ENCODE measurements at regions not wholly inside any gene's neighbourhood (a gene's known extent, or its start where the extent isn't known, plus 50 kb on each side); places are given as distances from the start of the nearest gene placed in this dataset.

DNA sequence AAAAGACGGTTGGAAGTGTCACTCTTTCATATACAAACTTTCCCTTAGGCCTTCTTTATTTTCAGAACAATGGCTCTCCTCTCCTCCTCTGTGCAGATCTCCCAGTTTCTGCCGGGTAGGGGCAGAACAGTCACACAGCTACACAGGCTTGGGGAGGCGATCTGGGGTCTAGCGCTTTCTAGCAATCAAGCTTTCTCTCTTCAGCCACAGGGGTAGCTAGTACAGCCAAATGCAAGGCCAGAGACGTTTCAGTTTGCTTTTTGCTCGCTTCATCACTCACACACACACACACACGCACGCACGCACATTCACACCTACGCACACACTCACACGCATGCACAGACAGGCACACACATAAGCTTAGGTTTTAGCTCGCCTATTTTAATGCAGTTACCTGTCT lies 104.3 kb downstream of the SPATA19 start:
- Mint-ChIP-seq H3K27ac (no peak overlapping the region), H3K9me3 (peaks cover 0 to 3% (median 0%) of the 10 kb centered on the region in 6 donors), H3K27me3 (ENCODE audit: low read depth in 3 of 3) (peaks cover 0 to 6% (median 1%) of the 10 kb centered on the region in 3 donors)

DNA sequence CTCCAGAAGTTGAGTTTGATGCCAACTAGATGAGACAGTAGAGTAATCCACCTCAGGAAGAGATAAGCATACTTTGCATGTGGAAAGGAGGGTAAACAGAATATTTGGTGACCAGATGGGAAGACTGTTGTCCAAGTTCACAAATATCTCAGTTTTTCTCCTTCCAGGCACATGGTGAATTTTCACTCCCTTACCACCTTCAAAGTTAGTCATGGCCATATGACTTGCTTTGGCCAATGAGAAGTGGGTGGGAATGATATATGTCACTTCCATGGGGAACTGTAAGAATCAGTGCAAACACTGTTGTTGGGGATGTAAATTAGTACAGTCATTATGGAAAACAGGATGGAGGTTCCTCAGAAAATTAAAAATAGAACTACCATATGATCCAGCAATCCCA lies 105.8 kb downstream of the SPATA19 start:
- Mint-ChIP-seq H3K9me3 (peaks cover 0 to 3% (median 0%) of the 10 kb centered on the region in 6 donors), H3K27ac (no peak overlapping the region), H3K36me3 (no peaks in the 10 kb centered on the region), H3K4me3 (no peak overlapping the region), H3K27me3 (ENCODE audit: low read depth in 3 of 3) (peaks cover 0 to 4% (median 1%) of the 10 kb centered on the region in 3 donors), H3K4me1 (no peaks in the 10 kb centered on the region)
- DNase-seq = no peak

More for the DNA sequence above, 104.3 kb downstream of the SPATA19 start:
- H3K36me3 Mint-ChIP-seq = no peaks in the 10 kb centered on the region
- H3K4me3 Mint-ChIP-seq = no peak overlapping the region
- no peaks in the 10 kb centered on the region for H3K4me1 Mint-ChIP-seq
- DNase-seq = no peak

DNA sequence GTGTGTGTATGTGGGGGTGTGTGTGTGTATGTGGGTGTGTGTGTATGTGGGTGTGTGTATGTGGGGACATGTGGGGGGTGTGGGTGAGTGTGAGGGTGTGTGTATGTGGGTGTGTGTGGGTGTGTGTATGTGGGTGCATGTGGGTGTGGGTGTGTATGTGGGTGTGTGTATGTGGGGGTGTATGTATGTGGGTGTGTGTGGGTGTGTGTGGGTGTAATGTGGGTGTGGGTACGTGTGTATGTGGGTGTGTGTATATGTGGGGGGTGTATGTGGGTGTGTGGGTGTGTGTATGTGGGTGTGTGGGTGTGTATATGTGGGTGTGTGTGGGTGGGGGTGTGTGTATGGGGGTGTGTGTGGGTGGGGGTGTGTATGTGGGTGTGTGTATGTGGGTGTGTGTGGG lies 106.7 kb downstream of the SPATA19 start:
- H3K27me3 Mint-ChIP-seq (ENCODE audit: low read depth in 3 of 3) = peaks cover 0 to 4% (median 1%) of the 10 kb centered on the region in 3 donors

DNA sequence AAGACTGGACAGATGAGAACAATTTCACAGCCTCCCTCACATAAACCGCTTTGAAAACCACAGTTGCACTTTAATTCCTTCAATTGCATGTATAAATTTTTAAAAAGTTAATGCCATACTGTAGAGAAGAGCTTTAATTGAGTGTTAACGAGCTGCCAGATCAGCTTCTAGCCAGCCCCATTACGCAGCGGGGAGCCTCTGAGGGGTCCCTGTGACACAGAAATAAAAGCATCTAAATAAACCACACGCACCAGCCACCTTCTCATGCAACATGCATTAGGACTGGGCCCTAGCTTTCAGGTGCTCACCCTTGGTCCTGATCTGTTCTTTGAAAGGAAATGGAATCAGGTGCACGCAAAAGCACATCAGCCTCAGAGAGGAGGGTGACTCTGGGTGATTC lies 111.7 kb downstream of the SPATA19 start:
- H3K36me3 Mint-ChIP-seq = no peaks in the 10 kb centered on the region
- peaks cover 0 to 4% (median 1%) of the 10 kb centered on the region in 3 donors for H3K27me3 Mint-ChIP-seq (ENCODE audit: low read depth in 3 of 3)
- no peak overlapping the region for H3K27ac Mint-ChIP-seq
- H3K4me1 Mint-ChIP-seq = no peaks in the 10 kb centered on the region
- no peak for DNase-seq
- peaks cover 0 to 3% (median 0%) of the 10 kb centered on the region in 6 donors for H3K9me3 Mint-ChIP-seq
- H3K4me3 Mint-ChIP-seq = no peak overlapping the region

More for the DNA sequence above, 106.7 kb downstream of the SPATA19 start:
- Mint-ChIP-seq H3K36me3 (no peaks in the 10 kb centered on the region), H3K9me3 (peaks cover 0 to 3% (median 0%) of the 10 kb centered on the region in 6 donors), H3K4me3 (no peak overlapping the region), H3K4me1 (no peaks in the 10 kb centered on the region), H3K27ac (no peak overlapping the region)
- no peak for DNase-seq

DNA sequence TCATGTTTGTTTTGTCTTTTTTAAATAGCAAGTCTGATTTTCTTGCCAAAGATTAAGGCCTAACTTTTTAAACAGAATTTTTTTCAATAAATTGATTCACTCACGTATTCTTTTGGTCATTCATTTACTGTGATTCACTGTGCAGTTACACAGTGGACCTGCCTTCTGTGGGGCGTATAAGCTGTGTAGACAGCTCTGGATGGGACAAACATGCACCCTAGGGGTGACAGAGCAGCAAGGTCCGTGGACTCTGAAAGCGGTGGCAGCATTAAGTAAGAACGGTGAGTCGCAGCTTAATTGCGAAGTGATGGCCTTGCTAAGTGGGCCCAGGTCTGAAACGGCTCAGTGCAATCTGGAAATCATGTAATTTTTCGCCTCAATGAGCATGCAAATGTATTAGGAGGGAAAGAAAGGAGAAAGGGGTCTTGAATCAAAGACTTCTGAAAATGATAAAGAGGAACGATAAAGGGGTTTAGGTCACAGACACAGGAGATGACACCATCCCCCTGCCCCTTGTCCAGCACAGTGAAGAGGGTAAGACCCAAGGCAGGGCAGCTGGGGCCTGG lies 113.1 kb downstream of the SPATA19 start:
- no peak overlapping the region for H3K4me3 Mint-ChIP-seq
- no peak for DNase-seq
- H3K27me3 Mint-ChIP-seq (ENCODE audit: low read depth in 3 of 3) = peaks cover 0 to 2% (median 0%) of the 10 kb centered on the region in 3 donors
- H3K36me3 Mint-ChIP-seq = no peaks in the 10 kb centered on the region
- H3K9me3 Mint-ChIP-seq = no peaks in the 10 kb centered on the region
- H3K4me1 Mint-ChIP-seq = no peaks in the 10 kb centered on the region
- no peak overlapping the region for H3K27ac Mint-ChIP-seq

DNA sequence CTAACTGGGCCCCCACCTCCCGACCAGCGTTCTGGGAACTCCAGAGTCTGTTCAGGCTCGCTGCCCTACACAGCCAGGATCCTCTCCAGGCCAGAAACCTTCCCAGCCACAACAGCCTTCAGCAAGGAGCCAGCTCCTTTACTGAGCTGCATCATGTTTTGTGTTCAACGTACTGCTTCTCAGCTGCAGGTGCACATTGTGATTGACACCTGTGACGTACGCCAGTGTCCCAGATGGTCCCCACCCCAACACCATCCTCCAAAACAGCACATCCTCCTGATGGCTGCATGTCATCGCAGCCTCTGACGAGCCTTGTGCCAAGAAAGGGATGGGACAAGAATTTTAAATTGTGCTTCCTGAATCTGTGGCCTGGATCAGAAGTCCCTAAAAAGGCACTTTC lies 117.5 kb downstream of the SPATA19 start:
- no peaks in the 10 kb centered on the region for H3K36me3 Mint-ChIP-seq
- H3K4me3 Mint-ChIP-seq = no peak overlapping the region
- no peaks in the 10 kb centered on the region for H3K4me1 Mint-ChIP-seq
- peaks cover 0 to 2% (median 0%) of the 10 kb centered on the region in 6 donors for H3K9me3 Mint-ChIP-seq
- peaks cover 0 to 2% (median 0%) of the 10 kb centered on the region in 3 donors for H3K27me3 Mint-ChIP-seq (ENCODE audit: low read depth in 3 of 3)
- DNase-seq = no peak
- H3K27ac Mint-ChIP-seq = no peak overlapping the region

DNA sequence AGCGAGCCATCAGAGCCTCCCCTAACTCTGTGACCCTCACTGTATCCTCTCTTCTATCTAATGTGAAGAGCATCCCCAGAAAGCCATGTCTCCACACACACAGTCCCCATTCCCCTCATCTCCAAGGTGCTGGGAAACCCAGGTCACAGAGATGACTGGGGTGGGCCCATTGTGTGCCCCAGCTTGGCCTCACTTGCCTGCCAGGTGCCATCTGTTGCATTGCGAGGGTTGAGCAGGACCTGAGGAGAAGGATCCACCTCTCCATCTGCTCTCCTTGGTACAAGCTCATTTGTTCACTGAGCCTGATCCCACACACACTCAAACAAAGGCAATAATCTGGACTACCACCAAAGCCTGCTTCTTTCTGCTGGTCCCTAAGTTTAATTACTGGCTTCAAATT lies 118.8 kb downstream of the SPATA19 start:
- H3K36me3 Mint-ChIP-seq = no peaks in the 10 kb centered on the region
- H3K9me3 Mint-ChIP-seq = peaks cover 0 to 2% (median 0%) of the 10 kb centered on the region in 6 donors
- no peak overlapping the region for H3K4me3 Mint-ChIP-seq
- H3K27ac Mint-ChIP-seq = no peak overlapping the region
- H3K27me3 Mint-ChIP-seq (ENCODE audit: low read depth in 3 of 3) = peaks cover 0 to 2% (median 0%) of the 10 kb centered on the region in 3 donors
- DNase-seq = no peak
- no peaks in the 10 kb centered on the region for H3K4me1 Mint-ChIP-seq

DNA sequence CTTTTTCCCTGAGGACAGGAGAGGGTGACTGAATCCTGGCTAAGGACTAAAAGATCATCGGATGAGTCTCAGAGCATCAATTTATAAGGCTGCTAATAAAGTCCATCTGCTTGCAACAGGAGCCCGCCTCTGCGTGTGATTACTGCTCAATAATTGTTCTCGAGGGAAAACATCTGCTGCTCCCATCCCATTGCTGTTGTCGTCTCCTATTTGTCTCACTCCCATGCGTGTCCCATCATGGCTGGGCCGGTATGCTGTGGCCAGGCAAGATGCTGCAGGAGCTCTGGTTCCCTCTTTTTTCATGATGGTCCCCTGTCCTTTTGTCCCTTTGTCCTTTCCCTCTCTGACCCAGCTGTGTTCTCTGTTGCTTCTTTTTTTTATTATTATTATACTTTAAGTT lies 121.2 kb downstream of the SPATA19 start:
- Mint-ChIP-seq H3K36me3 (no peaks in the 10 kb centered on the region), H3K4me1 (no peaks in the 10 kb centered on the region), H3K9me3 (peaks cover 0 to 6% (median 0%) of the 10 kb centered on the region in 6 donors), H3K4me3 (no peak overlapping the region), H3K27ac (no peak overlapping the region), H3K27me3 (ENCODE audit: low read depth in 3 of 3) (peaks cover 0 to 2% (median 2%) of the 10 kb centered on the region in 3 donors)
- no peak for DNase-seq

DNA sequence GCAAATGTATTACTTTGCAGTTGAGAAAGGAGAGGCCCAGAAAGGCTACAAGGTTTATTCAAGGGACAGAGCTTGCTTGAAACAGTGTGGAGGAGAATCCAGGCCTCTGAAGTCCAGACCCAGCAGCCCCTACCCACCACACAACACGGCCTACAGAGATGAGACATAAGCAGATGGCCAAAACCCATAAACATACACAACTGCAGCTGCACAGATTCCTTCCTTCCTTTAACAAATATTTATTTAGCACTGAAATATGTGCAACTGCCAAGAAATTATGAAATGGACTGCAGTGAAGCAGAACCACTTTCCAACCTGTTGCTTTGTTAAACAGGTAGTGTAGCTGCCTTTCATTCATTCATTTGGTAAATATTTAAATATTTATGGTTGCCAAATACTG lies 122.3 kb downstream of the SPATA19 start:
- H3K27ac Mint-ChIP-seq = no peak overlapping the region
- H3K36me3 Mint-ChIP-seq = no peaks in the 10 kb centered on the region
- H3K9me3 Mint-ChIP-seq = peaks cover 0 to 6% (median 0%) of the 10 kb centered on the region in 6 donors
- H3K4me1 Mint-ChIP-seq = no peaks in the 10 kb centered on the region
- DNase-seq = no peak
- no peak overlapping the region for H3K4me3 Mint-ChIP-seq
- H3K27me3 Mint-ChIP-seq (ENCODE audit: low read depth in 3 of 3) = peaks cover 0 to 2% (median 2%) of the 10 kb centered on the region in 3 donors

DNA sequence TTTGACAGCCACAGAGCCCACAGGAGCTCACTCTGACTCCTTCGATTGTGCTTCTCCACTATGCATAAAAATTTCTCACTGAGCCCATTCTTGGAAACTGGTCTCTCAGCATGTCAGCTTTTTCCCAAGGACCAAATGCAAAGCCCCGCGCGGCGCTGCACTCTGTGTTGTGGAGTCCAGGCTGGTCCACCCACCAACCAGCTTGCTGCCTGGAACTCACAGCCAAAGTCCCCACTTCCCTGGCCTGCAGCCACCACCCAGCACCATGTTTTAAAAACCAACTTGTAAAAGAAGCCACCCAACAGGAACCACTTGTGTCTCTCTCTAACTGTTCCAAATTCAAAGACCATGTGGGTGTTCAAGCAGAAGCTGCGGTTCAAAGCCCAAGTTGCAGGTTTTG lies 124.4 kb downstream of the SPATA19 start:
- H3K27ac Mint-ChIP-seq = no peak overlapping the region
- no peak overlapping the region for H3K4me3 Mint-ChIP-seq
- DNase-seq = no peak
- no peaks in the 10 kb centered on the region for H3K4me1 Mint-ChIP-seq
- peaks cover 0 to 7% (median 0%) of the 10 kb centered on the region in 6 donors for H3K9me3 Mint-ChIP-seq
- peaks cover 2% of the 10 kb centered on the region in 3 donors for H3K27me3 Mint-ChIP-seq (ENCODE audit: low read depth in 3 of 3)
- H3K36me3 Mint-ChIP-seq = no peaks in the 10 kb centered on the region

DNA sequence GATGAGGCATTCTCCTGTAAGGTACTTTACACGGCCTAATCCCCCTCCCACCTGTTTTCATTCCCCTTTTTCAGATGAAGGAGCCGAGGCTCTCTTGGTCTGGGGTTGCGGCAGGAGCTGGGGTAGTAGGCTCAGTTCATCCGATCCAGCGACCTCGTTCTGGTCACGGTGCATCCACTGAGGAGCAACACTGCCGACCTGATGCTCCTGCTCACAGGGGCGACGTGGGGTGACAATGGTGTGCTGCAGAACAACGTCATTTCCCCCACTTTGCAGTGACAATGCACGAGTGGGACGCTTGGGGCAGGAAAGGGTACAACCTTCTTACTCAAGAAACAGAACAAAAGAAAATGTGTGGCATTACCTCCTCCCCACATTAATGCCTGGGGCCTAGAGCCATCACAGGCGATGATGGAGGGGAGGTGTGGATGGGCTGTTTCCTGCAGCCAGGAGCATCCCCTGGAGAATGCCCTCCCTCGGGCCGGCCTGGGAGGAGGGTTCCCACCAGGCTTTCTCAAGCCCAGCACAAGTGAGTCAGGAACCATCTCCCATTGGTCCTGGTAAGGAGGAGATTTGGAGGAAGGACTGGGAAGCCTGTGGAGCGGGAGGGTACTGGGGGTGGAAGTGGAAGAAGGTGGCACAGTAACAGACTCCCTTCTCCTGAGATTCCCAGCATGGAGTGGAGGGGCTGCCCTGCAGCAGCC lies 125.6 kb downstream of the SPATA19 start:
- H3K36me3 Mint-ChIP-seq = no peaks in the 10 kb centered on the region
- peaks cover 0 to 5% (median 0%) of the 10 kb centered on the region in 6 donors for H3K9me3 Mint-ChIP-seq
- no peaks in the 10 kb centered on the region for H3K4me1 Mint-ChIP-seq
- no peak overlapping the region for H3K27ac Mint-ChIP-seq
- DNase-seq = no peak
- peaks cover 2 to 8% (median 2%) of the 10 kb centered on the region in 3 donors for H3K27me3 Mint-ChIP-seq (ENCODE audit: low read depth in 3 of 3)
- H3K4me3 Mint-ChIP-seq = no peak overlapping the region

DNA sequence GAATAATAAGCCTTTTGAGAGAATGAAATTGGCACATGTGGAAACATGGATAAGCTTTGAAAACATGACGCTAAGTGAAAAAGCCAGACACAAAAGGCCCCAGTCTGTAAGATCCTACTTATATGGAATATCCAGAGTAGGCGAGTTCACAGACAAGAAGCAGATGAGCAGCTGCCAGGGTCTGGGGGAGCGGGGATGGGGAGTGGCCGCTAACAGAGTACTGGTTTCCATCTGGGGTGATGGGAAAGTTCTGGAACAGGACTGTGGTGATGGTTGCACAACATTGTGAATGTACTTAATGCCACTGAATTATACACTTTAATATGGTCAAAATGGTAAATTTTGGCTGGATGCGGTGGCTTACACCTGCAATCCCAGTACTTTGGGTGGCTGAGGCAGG lies 126.5 kb downstream of the SPATA19 start:
- Mint-ChIP-seq H3K36me3 (no peaks in the 10 kb centered on the region), H3K9me3 (peaks cover 0 to 5% (median 0%) of the 10 kb centered on the region in 6 donors), H3K27me3 (ENCODE audit: low read depth in 3 of 3) (peaks cover 2 to 9% (median 2%) of the 10 kb centered on the region in 3 donors), H3K4me3 (no peak overlapping the region), H3K27ac (no peak overlapping the region), H3K4me1 (no peaks in the 10 kb centered on the region)
- no peak for DNase-seq

DNA sequence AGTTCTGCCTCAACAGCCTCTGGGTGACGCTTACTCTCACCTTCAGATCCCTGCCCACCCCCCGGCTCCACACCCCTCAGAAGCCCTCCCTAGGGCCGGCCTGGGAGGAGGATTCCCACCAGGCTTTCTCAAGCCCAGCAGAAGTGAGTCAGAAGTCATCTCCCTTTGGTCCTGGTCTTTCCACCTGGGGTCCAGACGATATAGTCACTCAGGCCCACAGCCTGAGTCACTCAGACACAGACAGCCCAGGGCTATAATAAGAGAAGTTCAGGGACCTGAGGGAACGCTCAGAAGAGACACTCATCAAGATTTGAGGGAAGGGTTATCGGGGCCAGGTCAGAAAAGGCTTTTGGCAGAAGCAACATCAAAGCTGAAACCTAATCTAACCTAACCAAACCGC lies 127.1 kb downstream of the SPATA19 start:
- Mint-ChIP-seq H3K36me3 (no peaks in the 10 kb centered on the region), H3K4me3 (no peak overlapping the region), H3K27me3 (ENCODE audit: low read depth in 3 of 3) (peaks cover 2 to 9% (median 2%) of the 10 kb centered on the region in 3 donors), H3K9me3 (peaks cover 0 to 5% (median 0%) of the 10 kb centered on the region in 6 donors), H3K27ac (no peak overlapping the region), H3K4me1 (no peaks in the 10 kb centered on the region)
- no peak for DNase-seq

DNA sequence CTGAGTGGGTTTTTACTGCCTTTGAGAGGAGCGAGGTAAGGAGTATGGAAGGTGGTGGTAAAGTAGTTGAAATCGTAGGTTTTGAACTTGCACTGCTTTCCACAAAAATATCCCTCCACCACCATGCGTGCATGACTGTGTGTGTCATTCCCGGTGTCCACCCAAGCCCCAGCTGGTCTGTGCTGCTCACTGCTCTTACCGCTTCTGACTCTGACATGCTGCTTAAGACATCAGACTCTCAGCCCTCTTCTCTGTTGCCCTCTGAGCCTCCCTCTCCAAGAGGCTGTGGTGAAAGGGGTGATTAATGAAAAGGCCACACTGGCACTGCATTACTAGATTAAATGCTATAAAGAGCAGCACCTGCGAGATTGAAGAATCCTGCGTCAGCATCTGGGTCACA lies 128.7 kb downstream of the SPATA19 start:
- peaks cover 0 to 6% (median 0%) of the 10 kb centered on the region in 6 donors for H3K9me3 Mint-ChIP-seq
- H3K27me3 Mint-ChIP-seq (ENCODE audit: low read depth in 3 of 3) = peaks cover 2 to 7% (median 2%) of the 10 kb centered on the region in 3 donors
- no peak overlapping the region for H3K4me3 Mint-ChIP-seq
- H3K36me3 Mint-ChIP-seq = no peaks in the 10 kb centered on the region
- DNase-seq = no peak
- H3K27ac Mint-ChIP-seq = no peak overlapping the region
- no peaks in the 10 kb centered on the region for H3K4me1 Mint-ChIP-seq
